SH-SY5Y (cell line): ENCODE measurements at regions not wholly inside any gene's neighbourhood (a gene's known extent, or its start where the extent isn't known, plus 50 kb on each side); places are given as distances from the start of the nearest gene placed in this dataset.

Experiments
- GATA2 ChIP-seq: IDR thresholded peaks from 2 replicates; pipeline ENCODE4 v1.6.1; 2011; ENCODE audit warnings: mild to moderate bottlenecking, low read depth, low read length
- GATA3 ChIP-seq: IDR thresholded peaks from 2 replicates; pipeline ENCODE4 v1.6.1; 2011; ENCODE audit warnings: low read depth, mild to moderate bottlenecking, low read length, moderate library complexity

DNA sequence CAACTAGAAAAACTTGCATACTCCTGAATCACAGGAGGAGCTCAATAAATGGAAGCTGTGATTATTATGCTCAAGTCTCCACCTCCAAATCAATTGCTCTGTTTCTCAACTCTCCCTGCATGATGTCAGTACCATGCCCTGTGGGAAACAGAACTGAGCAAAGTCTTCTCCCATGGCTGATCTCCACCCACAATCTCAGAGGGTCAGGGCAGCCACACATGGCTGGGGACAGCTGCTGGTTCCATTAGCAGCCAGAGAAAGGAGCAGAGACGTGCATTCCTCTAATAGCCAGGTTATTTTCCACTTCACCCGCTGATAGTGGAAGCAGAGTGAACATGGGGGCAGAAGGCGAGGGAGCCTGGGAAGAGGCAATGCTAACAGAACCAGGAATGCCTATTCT, 85.5 kb upstream of the TMEM132E start:
- TF ChIP-seq GATA3, result no peak
- no peak for TF ChIP-seq GATA2
